ENCODE measurements at regions not wholly inside any gene's neighbourhood (a gene's known extent, or its start where the extent isn't known, plus 50 kb on each side); places are given as distances from the start of the nearest gene placed in this dataset.

DNA sequence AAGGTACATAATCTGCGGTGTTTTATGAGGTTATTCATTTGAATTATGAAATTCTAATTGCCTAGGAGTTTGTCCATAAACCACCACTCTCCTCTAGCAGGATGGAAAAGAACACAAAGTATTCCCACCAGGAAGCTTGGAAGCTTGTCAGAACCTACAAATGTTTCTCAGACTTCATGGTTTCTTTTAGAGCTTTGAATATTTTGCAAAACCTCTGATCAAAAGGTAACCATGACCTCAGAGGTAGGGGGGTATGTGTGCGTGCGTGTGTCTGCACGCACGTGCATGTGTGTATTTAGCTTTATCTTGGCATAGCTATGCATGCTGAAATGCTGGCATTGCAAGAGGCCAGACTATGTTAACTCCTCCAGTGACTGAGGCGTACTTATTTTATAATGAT, 847.0 kb downstream of the TLE1 start:
- DNase-seq: peak; percentile 54

- DNase-seq: no peak
These were observed 847.5 kb downstream of the TLE1 start for GRCh38 chr9:80841888-80842287.

DNA sequence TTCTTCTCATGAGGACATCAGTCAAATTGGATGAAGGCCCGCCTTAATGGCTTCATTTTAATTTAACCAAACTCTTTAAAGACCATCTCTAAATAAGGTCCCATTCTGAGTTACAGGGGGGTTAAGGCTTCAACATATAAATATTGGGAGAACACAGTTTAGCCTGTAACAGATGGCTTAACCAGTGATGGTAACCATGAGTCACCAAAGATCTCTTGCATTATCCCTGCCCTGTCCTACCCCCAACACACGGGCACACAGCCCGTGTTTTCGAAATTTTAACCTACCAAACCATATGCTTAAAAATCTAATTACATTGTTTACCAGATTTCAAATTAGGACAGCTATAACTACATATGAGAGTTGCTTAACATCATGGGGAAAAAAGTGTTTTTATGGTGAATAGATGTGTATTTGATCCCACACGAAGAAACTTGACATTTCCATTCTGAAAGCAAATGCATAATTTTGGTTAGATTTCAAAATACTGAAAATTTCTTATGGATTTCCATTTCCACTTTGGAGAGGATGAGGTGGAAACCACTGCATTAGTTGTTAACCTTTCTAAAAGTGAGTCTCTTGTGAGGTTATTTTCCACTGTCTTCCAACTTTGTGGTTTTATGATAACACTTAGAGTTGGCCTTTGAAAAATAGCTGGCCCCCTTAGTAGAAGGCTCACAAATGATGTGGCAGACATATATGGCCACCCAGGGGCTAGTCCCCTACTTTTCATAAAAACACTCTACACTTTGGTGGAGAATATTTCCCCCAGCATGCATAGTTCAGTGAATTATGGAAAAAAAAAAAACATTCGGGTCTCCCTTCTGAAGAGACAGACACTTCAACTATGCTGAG, 849.3 kb downstream of the TLE1 start:
- DNase-seq: no peak

DNA sequence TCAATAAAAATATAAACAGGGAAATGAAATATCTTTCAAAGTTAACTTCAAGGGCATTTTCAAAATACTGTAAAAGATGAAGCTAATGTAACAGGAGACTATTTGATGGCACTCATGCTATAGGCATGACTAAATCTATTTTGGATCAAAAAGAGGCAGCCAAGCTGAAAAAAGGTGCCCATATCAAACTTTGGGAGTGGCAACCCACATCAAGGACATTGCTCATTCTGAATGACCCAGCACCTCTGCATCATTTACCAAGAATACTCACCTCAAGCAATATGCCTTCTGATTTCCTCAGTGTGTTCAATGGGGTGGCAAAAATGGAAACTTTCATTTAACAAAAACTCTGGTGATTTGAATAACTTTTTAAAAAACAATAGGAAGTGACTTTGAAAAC, 853.3 kb downstream of the TLE1 start:
- DNase-seq: no peak

DNA sequence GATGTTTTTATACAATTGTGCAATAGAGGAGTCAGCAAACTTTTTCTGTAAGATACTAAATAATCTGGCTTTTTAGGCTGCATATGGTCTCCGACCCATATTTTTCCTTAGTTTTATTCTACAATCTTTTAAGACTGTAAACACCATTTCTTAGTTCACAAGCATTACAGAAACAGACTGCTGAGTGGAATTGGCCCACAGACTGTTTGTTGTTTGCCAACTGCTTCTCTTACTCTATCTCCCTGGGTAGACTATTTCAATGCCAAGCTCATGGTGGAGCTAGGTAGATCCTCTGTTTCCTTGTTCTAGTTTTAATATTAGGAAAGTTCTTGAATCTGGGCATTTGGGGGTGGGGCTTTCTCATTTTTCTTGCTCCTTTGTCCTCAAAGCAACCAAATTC, 857.6 kb downstream of the TLE1 start:
- no peak for DNase-seq

- DNase-seq: no peak
These were observed 877.7 kb downstream of the TLE1 start for GRCh38 chr9:80811656-80812055.

- no peak for DNase-seq
These were observed 878.3 kb downstream of the TLE1 start for GRCh38 chr9:80811003-80811402.

GRCh38 chr9:80806671-80807070, 882.7 kb downstream of the TLE1 start:
- DNase-seq: no peak

GRCh38 chr9:80804873-80805272, 884.5 kb downstream of the TLE1 start:
- DNase-seq: no peak

DNA sequence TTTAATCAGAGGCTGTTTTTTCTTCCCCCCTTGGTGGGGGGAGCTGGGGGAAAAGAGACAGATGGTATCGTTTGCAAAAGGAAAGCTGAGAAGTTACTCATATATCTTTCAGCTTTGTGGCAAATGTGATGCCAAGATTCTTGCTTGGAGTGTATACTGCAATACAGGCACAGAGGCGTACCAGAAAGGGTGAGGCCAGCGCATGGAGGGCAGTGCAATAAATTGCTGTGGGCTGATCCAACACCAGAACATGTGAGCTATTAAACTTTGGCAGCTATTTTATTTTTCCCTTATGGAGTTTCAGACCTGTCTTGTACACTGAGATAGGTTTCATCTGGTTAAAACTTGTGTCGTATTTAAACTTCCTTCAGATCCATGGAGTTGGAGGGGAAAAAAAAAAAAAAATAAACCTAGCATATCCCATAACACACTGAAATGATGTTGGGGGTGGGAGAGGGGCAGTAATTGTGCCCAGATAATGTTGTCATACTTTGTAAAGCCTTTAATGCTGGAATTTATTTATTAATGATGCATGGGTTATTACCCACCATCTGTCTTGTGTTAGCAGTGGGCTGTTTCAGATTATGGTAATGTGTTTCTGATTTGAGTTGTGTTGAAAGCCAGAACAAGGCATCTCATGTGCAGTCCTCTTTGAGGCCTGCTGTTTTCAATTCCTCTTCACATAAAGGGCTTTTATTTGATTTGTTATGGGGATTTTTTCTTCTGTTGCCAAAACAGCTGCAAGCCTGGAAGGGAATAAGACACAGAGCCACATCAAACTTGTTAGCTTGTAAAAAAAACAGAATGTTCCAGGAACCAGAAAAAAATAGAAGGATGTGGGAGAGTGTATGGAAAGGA, 891.3 kb downstream of the TLE1 start:
- DNase-seq: peak; percentile 87

- peak; percentile 51 for DNase-seq
These were observed 892.1 kb downstream of the TLE1 start for GRCh38 chr9:80797101-80797829.

DNA sequence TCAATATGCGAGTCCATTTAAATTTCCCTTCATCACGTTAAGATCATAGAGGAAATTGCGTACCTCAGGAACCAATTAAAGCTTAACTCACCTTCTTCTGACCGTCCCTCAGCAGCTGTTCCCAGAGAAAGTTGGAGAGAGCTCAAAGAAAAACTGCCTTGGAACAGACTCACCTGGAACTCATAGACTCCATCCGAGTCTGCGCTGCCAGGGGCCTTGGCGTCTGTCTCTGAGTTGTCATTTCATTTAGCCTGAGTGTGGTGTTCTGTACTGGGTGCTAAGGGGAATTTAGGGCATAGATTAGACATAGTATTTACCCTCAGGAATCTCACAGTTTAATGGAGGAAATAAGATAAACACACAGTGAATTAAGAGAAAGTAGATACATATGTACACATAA, 892.7 kb downstream of the TLE1 start:
- peak; percentile 59 for DNase-seq

DNA sequence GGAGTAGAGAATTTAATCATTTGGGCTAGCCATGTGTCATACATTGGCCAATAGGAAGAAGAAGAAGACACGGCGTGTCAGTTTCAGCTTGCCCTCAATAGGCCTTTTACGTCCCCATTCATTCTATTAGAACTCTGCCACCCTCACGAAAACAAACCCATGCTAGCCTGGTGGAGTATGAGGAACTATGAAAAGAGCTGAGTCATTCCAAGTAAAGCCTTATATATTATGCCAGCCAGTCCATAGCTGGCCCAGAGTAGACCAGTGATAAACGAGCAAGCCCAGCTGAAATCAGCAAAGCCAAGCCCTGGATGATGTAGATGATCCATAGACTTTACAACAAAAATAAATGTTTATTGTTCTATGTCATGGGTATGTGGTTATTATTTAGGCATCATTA, 895.1 kb downstream of the TLE1 start:
- DNase-seq: no peak

DNA sequence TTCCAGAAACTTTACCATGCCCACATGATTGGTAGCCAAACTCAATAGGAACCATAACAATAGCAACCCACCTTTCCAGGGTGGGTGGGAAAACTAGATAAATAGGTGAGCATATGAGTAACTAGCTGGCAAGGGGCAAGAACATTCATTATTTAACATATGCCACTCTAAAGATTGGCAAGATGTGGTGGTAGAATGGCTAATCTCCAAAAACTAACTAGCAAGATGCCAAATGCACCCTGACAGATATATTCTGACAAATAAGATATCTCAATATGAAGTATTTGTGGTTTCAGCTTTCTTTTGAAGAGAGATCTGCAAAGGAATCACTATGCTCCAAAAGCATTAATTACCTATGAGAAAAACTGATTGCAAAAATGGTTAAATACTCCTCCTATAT, 895.6 kb downstream of the TLE1 start:
- DNase-seq: no peak

- no peak for DNase-seq
These were observed 896.6 kb downstream of the TLE1 start for GRCh38 chr9:80792726-80793125.

GRCh38 chr9:80791836-80792235, 897.5 kb downstream of the TLE1 start:
- DNase-seq: peak; percentile 52

- DNase-seq: no peak
These were observed 898.6 kb downstream of the TLE1 start for GRCh38 chr9:80790764-80791163.

DNA sequence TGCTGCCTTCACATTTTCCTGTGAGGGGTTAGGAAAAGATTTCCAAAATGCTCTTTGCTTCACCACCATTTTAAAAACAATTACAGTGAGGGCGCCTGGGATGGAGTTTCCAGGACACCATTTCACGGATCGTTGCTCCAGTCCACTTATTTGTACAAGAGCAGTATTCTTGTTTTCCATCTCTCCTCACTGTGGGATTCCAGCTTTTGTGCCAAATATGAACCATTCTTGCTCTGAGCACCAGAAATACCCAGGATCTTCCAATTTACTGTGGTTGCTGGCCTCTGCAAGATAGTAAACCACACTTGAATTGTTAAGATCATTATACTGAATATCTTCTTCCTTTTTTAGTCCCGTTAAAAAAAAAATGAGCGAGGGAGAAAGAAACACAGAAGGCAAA, 899.5 kb downstream of the TLE1 start:
- no peak for DNase-seq

DNA sequence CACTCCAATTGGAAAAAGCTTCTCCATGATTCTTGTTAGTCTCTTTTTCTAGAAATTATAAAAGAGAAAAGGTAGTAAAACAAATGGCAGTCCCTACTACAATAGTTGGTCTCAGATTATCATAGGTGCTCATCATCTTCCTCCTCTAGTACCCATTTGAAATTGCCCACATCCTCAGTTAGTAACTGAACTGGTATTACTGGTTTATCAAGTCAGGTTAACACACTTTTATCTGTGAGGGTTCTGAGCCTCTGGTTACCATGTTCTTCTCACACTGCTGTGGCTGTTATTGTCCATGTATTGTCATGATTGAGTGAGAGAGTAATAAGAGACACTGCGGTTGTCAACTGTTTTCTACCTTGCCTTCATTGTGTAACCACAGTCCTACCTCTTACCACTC, 901.7 kb downstream of the TLE1 start:
- no peak for DNase-seq

DNA sequence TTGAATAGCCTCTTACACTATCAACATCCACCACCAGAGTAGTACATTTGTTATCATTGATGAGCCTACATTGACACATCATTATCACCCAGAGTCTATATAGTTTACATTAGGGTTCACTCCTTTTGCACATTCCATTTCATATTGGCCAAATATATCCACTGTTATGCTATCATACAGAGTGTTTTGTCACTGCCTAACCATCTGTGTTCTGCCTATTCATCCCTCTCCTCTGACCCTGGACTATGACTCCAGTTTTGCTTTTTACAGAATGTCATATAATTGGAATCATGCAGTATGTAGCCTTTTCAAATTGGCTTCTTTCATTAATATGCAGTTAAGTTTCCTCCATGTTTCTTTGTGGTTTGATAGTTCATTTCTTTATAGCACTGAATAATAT, 904.7 kb downstream of the TLE1 start:
- DNase-seq: no peak

GRCh38 chr9:80775971-80776370, 913.4 kb downstream of the TLE1 start:
- DNase-seq: no peak

DNA sequence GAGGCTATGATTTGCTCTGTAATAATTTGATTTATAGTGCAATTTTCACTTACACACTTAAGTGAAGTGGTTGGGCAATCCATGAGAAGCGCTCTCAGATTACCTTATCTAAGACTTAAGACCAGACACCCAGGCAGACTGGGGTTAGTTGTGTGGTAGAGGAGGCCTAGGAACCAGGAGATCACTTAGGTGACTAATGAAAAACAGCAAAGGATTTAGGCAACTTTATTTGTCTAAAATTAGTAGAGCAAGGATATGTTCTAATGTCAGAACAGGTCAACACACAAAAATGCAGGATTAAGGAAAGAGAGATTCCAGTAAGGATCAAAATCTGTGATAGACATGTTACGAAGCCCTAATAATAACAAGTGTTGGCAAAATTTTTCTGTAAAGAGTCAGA, 913.8 kb downstream of the TLE1 start:
- DNase-seq: no peak
